H1 (cell line): ENCODE measurements at regions not wholly inside any gene's neighbourhood (a gene's known extent, or its start where the extent isn't known, plus 50 kb on each side); places are given as distances from the start of the nearest gene placed in this dataset.

ENCODE experiments used
- CTCF ChIA-PET: fragments of 300-600 bp; sonication (Branson Sonifier 250); formaldehyde crosslinking; loops from one replicate; lab custom pipeline; 2021; ENCODE audit not compliant: partially characterized antibody; lab: Charles Lee
- POLR2A ChIA-PET: fragments of 300-600 bp; sonication (Branson Sonifier 250); formaldehyde crosslinking; loops from one replicate; lab custom pipeline; 2021; ENCODE audit warnings: inconsistent platforms; ENCODE audit not compliant: partially characterized antibody; lab: Charles Lee
- DNase-seq, 2 experiments: peaks; one replicate each; pipeline versions ENCODE4 v3.0.0 to v3.0.0-alpha.2; 2010 to 2022; ENCODE audit warnings: low spot score in 2 of 2, low read depth in 1 of 2, mixed read lengths in 1 of 2
- FAIRE-seq: peaks from 2 replicates; lab custom pipeline; 2011; peaks lifted over from hg19 to GRCh38; lab: Jason Lieb, UNC
- H2AFZ ChIP-seq: 2 replicates; pipeline ENCODE4 v1.8.1; 2012; ENCODE audit warnings: low read length, inconsistent platforms
- H2AK5ac ChIP-seq: 2 replicates; pipeline ENCODE4 v1.6.1; 2013; ENCODE audit warnings: low read depth, low read length
- H2BK120ac ChIP-seq: replicated peaks from 2 replicates; pipeline ENCODE3; 2013; ENCODE audit warnings: low read depth, low read length, inconsistent platforms
- H2BK12ac ChIP-seq: 2 replicates; pipeline ENCODE4 v1.6.1; 2013; ENCODE audit warnings: low read depth, low read length
- H2BK15ac ChIP-seq: 2 replicates; pipeline ENCODE4 v1.6.1; 2013; ENCODE audit warnings: low read length
- H2BK20ac ChIP-seq: 2 replicates; pipeline ENCODE4 v1.6.1; 2013; ENCODE audit warnings: low read length
- H2BK5ac ChIP-seq: 2 replicates; pipeline ENCODE4 v1.6.1; 2013; ENCODE audit warnings: low read depth, low read length
- H3K14ac ChIP-seq: 2 replicates; pipeline ENCODE4 v1.6.1; 2013; ENCODE audit warnings: inconsistent platforms; ENCODE audit not compliant: insufficient read length
- H3K18ac ChIP-seq: 2 replicates; pipeline ENCODE4 v1.6.1; 2013; ENCODE audit warnings: low read length; ENCODE audit errors: extremely low read depth
- H3K23ac ChIP-seq: 2 replicates; pipeline ENCODE4 v1.6.1; 2013; ENCODE audit warnings: inconsistent platforms; ENCODE audit not compliant: insufficient read length
- H3K23me2 ChIP-seq: 2 replicates; pipeline ENCODE4 v1.6.1; 2013; ENCODE audit warnings: low read depth, low read length
- H3K27ac ChIP-seq: 2 replicates; pipeline ENCODE4 v1.6.1; 2011; ENCODE audit warnings: low read depth, low read length, inconsistent platforms
- H3K27me3 ChIP-seq, 4 experiments: replicated peaks in 1 of 4; 1 replicate in 1 of 4; 2 replicates in 3 of 4; pipeline versions ENCODE4 v1.6.1 to v1.8.1; 2011 to 2013; ENCODE audit warnings: low read length in 3 of 4, mild to moderate bottlenecking in 3 of 4, inconsistent platforms in 2 of 4, mixed read lengths in 2 of 4, moderate library complexity in 1 of 4; ENCODE audit not compliant: control insufficient read depth in 3 of 4, insufficient read depth in 3 of 4; ENCODE audit errors: extremely low read depth in 1 of 4
- H3K36me3 ChIP-seq, 4 experiments: 2 replicates each; pipeline versions ENCODE4 v1.6.1 to v1.8.1; 2011 to 2013; ENCODE audit warnings: mild to moderate bottlenecking in 4 of 4, low read length in 3 of 4, moderate library complexity in 2 of 4, control low read depth in 1 of 4, inconsistent platforms in 1 of 4; ENCODE audit not compliant: insufficient read depth in 4 of 4, control insufficient read depth in 2 of 4
- H3K4ac ChIP-seq: replicated peaks from 2 replicates; pipeline ENCODE3; 2013; ENCODE audit warnings: low read length, low read depth, mixed read lengths, inconsistent platforms; ENCODE audit not compliant: insufficient read length
- H3K4me1 ChIP-seq, 4 experiments: replicated peaks in 1 of 4; 1 replicate in 1 of 4; 2 replicates in 3 of 4; pipeline versions ENCODE4 v1.6.1 to v1.8.1; 2011 to 2013; ENCODE audit warnings: low read length in 3 of 4, inconsistent platforms in 2 of 4, mixed read lengths in 1 of 4; ENCODE audit not compliant: insufficient read depth in 4 of 4, control insufficient read depth in 3 of 4
- H3K4me2 ChIP-seq, 2 experiments: 2 replicates each; pipeline versions ENCODE4 v1.6.1 to v1.8.1; 2011 to 2013; ENCODE audit warnings: low read depth in 2 of 2, low read length in 2 of 2, control low read depth in 1 of 2, inconsistent platforms in 1 of 2, mild to moderate bottlenecking in 1 of 2; ENCODE audit not compliant: insufficient read depth in 1 of 2
- H3K4me3 ChIP-seq, 4 experiments: fragments of 200-600, 300-600 bp in 1 of 4; sonication (generic), shearing (Covaris generic), sonication (Bioruptor Twin) in 1 of 4; 2 replicates each; pipeline versions ENCODE4 v1.5.1 to v1.8.1; 2011 to 2016; ENCODE audit warnings: low read length in 4 of 4, low read depth in 3 of 4, control low read depth in 2 of 4, inconsistent platforms in 2 of 4, mild to moderate bottlenecking in 2 of 4, mixed read lengths in 1 of 4, moderate library complexity in 1 of 4; ENCODE audit not compliant: insufficient read depth in 2 of 4; ENCODE audit errors: extremely low read depth in 1 of 4
- H3K56ac ChIP-seq: replicated peaks from 2 replicates; pipeline ENCODE3; 2013; ENCODE audit warnings: low read depth, mild to moderate bottlenecking, mixed read lengths, low read length, inconsistent platforms; ENCODE audit not compliant: insufficient read length
- H3K79me1 ChIP-seq: 2 replicates; pipeline ENCODE4 v1.6.1; 2013; ENCODE audit warnings: low read depth, low read length, control low read depth
- H3K79me2 ChIP-seq, 2 experiments: 2 replicates each; pipeline versions ENCODE4 v1.6.1 to v1.8.1; 2012 to 2013; ENCODE audit warnings: low read length in 2 of 2, mild to moderate bottlenecking in 2 of 2, inconsistent platforms in 1 of 2; ENCODE audit not compliant: insufficient read depth in 2 of 2, control insufficient read depth in 1 of 2
- H3K9ac ChIP-seq, 4 experiments: replicated peaks in 1 of 4; 1 replicate in 1 of 4; 2 replicates in 3 of 4; pipeline versions ENCODE4 v1.6.1 to v1.8.1; 2011 to 2013; ENCODE audit warnings: low read depth in 3 of 4, low read length in 3 of 4, control low read depth in 2 of 4, mild to moderate bottlenecking in 2 of 4, moderate library complexity in 2 of 4, inconsistent platforms in 1 of 4; ENCODE audit errors: extremely low read depth in 1 of 4
- H3K9me3 ChIP-seq, 2 experiments: 2 replicates each; pipeline versions ENCODE4 v1.6.1 to v1.8.1; 2012 to 2013; ENCODE audit warnings: mild to moderate bottlenecking in 2 of 2, moderate library complexity in 2 of 2, control low read depth in 1 of 2, inconsistent platforms in 1 of 2, low read depth in 1 of 2, low read length in 1 of 2, mixed read lengths in 1 of 2; ENCODE audit not compliant: insufficient read depth in 2 of 2
- H4K20me1 ChIP-seq, 2 experiments: replicated peaks in 1 of 2; 2 replicates each; pipeline versions ENCODE3 to v1.8.1; 2011 to 2013; ENCODE audit warnings: inconsistent platforms in 2 of 2, low read length in 2 of 2, mild to moderate bottlenecking in 1 of 2; ENCODE audit not compliant: insufficient read depth in 2 of 2, control insufficient read depth in 1 of 2
- H4K5ac ChIP-seq: 2 replicates; pipeline ENCODE4 v1.6.1; 2013; ENCODE audit warnings: low read length, low read depth, mixed read lengths, inconsistent platforms; ENCODE audit not compliant: insufficient read length
- H4K8ac ChIP-seq: 2 replicates; pipeline ENCODE4 v1.8.0; 2013; ENCODE audit warnings: mild to moderate bottlenecking, moderate library complexity, low read length, inconsistent platforms; ENCODE audit not compliant: insufficient read depth; ENCODE audit errors: extremely low read depth
- H4K91ac ChIP-seq: replicated peaks from 2 replicates; pipeline ENCODE3; 2013; ENCODE audit warnings: low read length, mixed read lengths, inconsistent platforms; ENCODE audit not compliant: insufficient read length
- GABPA ChIP-seq: IDR thresholded peaks from 2 replicates; pipeline ENCODE4 v1.6.1; 2011; ENCODE audit warnings: mild to moderate bottlenecking, low read length, moderate library complexity, borderline replicate concordance; ENCODE audit not compliant: insufficient read depth
- SRF ChIP-seq: IDR thresholded peaks from 2 replicates; pipeline ENCODE4 v1.6.1; 2011; ENCODE audit warnings: mild to moderate bottlenecking, low read depth, low read length, moderate library complexity
- TCF12 ChIP-seq: IDR thresholded peaks from 2 replicates; pipeline ENCODE4 v1.6.1; 2011; ENCODE audit warnings: low read depth, mild to moderate bottlenecking, low read length

DNA sequence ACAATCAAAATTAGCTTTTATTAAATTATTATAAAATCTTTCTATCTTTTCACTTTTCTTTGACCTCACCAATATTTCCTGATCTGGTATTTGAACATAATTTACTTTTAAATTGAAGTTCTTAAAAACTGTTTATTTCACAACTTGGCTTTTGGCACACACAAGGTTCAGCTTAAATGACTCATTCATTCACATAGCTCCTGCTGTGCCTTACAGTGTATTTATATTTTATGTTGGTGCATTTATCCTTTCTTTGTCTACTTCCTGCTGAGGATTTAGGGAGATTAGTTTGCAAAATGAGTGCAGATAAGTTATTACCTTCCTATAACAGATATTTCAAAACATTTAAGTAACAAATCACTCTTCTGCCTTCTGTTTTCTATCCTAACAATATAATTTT lies 430.6 kb downstream of the DTHD1 start:
- H3K79me1 ChIP-seq, result no peaks in the 10 kb centered on the region
- DNase-seq (no peak), FAIRE-seq (no peak)
- H3K79me2 ChIP-seq, result no peaks in the 10 kb centered on the region
- no peaks in the 10 kb centered on the region for H3K36me3 ChIP-seq
- H2AK5ac ChIP-seq, result no peak overlapping the region
- H4K5ac ChIP-seq, result no peak overlapping the region
- no peak overlapping the region for H3K18ac ChIP-seq
- no peak overlapping the region for H3K56ac ChIP-seq
- no peak overlapping the region for H3K9ac ChIP-seq
- H2BK120ac ChIP-seq, result no peak overlapping the region
- ChIA-PET POLR2A (no interaction called here), CTCF (interaction anchor here (0.9 to 1.4 kb wide), 2 partner anchors 11 to 313 kb away, joined by 4 read pairs; no protein-coding TSS in a partner anchor)
- no peak overlapping the region for H2AFZ ChIP-seq
- H3K14ac ChIP-seq, result no peak overlapping the region
- no peak overlapping the region for H2BK12ac ChIP-seq
- no peak overlapping the region for H3K4me2 ChIP-seq
- H4K91ac ChIP-seq, result no peak overlapping the region
- H3K27ac ChIP-seq, result no peak overlapping the region
- H3K4me3 ChIP-seq, result no peak overlapping the region
- no peak overlapping the region for H3K4ac ChIP-seq
- H4K8ac ChIP-seq, result no peak overlapping the region
- H3K4me1 ChIP-seq, result no peaks in the 10 kb centered on the region
- no peak overlapping the region for H3K23ac ChIP-seq
- no peak overlapping the region for H2BK15ac ChIP-seq
- no peak overlapping the region for H2BK20ac ChIP-seq
- H4K20me1 ChIP-seq, result no peaks in the 10 kb centered on the region
- H2BK5ac ChIP-seq, result no peak overlapping the region
- no peaks in the 10 kb centered on the region for H3K23me2 ChIP-seq
- TF ChIP-seq SRF (no peak), GABPA (no peak), TCF12 (no peak)
- H3K9me3 ChIP-seq, result no peaks in the 10 kb centered on the region
- no peaks in the 10 kb centered on the region for H3K27me3 ChIP-seq
